Stimulated activated CD4-positive, alpha-beta T cell treated with anti-CD3 and anti-CD28 coated beads, Interleukin-1b, Interleukin-23, amount 100 ng/mL, for 4 hours (primary cell): ENCODE measurements at regions not wholly inside any gene's neighbourhood (a gene's known extent, or its start where the extent isn't known, plus 50 kb on each side); places are given as distances from the start of the nearest gene placed in this dataset.

Source experiments
- DNase-seq, 2 donors: peaks; one replicate each; pipeline ENCODE4 v3.0.0-alpha.2; 2020; ENCODE audit warnings: low read depth in 2 of 2

DNA sequence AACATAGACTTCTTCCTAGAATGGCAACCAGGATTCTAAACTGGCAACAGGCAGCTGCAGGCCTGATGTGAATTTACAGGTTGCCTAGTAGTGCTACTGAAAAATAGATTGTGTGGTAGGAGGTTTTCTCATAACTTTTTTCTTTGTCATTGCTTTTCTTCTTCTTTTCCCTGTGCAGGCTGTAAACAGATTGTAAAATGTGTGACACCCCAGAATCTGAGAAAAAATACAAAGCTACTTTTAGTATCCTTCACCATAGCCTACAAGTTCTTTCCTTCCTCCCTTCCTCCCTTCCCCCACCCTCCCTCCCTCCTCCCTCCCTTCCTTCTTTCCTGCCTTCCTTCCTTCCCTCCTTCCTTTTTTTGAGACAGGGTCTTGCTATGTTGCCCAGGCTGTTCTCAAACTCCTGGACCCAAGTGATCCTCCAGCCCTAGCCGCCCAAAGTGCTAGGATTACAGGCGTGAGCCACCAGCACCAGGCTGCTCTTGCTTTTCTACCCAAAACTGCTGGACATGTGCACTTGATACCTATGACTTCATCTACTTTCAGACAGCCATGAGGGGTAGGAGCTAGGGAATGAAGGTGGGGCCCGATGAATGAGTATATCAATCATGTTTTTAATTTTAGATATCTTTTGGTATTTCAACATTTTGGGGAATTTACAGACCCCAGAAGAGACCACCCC is 114.2 kb upstream of the EEA1 start:
- DNase-seq, result no peak

DNA sequence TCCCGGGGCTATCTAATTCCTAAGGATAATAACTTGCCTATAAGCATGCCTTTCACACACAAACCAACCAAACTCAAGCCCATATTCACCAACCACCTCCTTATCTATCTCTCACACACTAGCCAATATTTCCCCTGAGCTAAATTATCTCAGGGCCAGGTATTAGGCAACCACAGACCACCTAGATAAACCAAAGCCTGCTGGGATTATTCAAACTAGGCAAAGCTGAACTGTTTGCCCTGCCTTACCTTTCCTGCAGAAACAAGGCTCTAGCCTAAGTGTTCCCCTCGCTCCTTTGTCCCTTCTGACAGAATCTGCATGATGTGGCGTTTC is 114.7 kb upstream of the EEA1 start:
- no peak for DNase-seq

DNA sequence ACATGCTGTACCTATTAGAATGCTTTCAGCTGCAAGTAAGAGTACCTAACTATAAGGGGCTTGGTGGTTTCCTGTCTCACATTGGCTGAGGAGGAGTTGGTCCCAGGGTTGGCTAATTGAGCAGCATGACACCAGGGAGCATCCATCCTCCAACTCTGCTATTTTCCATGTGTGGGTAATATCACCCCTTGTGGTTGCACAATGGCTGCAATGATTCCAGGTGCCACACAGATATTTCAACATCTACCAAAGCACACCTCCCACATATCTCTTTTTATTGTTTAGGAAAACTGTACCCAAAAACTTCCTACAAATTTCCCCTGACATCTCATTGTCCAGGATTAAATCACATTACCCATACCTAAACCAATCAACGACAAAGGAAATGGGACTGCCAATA is 118.0 kb upstream of the EEA1 start:
- no peak for DNase-seq

DNA sequence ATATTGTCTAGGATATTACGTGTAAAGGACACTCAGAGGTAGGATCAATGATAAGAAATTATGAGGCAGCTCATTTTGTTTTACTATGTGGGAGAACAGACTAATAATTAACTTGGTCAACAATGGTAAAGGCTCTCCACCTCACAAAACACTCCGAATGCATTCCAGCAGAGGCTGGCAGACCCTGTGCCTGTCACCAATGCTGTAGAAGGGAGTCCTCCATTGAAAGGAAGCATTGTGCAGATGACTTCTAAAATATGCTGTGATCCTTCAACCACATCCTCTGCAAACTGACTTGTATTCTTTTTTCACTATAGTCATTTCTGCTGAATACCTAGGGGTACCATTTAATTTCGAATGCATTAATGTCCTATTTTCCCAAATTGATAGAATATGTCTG is 119.6 kb upstream of the EEA1 start:
- DNase-seq, result no peak

DNA sequence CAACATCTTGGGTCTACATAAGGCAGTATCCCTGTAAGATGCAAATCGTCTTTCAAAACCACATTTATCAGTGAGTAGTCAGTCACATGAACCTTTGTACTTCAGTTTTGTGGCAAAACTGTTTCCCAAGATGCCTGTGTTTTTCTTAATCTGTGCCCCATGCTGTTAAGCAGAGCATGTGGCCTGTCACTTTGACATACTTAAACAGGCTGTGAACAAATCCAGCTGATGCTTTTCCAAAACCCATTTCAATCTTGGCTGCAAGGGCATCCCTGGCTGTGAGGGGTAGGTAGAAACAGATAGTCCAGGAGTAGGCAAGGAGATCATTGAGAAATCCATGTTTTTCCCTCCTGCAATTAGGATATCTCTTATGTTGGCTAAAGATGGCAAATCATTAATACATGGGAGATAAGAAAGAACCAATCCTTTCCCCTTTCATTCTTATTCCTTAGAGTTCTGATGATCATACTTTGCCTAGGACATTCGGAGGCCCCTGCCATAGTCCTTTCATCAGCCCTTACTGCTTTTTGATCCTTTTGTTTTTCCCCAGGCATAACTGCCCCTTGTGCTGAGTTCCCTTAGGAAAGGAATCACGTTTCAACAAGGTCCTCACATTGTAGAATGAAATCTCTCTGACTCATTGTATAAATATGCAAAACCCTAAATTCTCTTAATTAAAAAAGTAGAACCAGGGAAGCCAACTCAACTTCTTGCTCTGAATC is 121.1 kb upstream of the EEA1 start:
- DNase-seq, result no peak

DNA sequence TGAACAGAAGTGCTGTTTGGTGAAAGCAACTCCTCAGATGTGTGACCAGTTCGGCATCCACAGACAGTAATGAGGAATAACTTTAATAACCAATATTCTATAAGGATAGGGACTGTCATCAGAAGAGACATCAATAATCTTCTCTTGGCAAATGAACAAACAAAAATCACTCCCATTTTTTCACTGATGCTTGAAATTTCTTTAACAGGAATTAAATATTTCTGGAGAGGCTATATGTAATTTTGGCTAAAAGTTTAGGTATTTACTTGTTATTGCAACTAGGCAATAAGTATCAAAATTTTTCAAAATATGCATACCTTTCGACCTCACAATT is 121.6 kb upstream of the EEA1 start:
- DNase-seq, result no peak

DNA sequence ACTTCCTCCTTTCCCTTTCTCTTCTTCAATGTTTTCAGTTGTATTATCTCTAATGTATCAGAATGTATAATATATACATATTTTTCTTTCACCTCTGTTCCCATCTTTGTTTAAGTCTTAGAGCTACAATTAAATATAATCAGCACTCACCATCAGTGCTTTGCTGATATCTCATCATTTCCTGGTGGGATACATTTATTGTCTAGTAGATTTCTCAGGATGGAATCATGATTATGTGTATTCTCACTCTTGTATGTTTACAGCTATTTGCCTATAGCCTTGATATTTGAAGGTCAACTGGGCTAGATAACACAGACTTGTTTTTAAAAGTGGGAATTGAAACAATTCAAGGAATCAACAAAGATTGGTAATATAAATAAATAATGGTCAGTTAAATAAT is 124.9 kb upstream of the EEA1 start:
- DNase-seq, result no peak

DNA sequence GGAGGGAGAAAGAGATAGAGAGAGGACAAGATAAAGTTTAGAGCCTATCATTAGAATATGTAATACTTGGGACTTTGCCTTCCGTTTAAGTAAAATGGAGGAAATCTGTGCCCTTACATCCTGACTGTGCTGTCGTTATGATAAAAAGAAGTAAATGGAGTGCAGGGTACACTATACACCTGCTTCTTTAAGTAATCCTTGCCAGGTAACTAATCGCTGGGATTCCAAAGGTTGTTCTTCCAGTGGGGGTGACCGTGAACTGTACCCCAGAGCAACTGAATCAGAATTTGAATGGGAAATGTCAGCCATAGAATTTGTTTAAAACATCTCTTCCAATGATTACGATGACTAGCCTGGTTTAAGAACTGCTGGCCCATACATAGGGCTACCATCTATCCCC is 126.1 kb upstream of the EEA1 start:
- no peak for DNase-seq

DNA sequence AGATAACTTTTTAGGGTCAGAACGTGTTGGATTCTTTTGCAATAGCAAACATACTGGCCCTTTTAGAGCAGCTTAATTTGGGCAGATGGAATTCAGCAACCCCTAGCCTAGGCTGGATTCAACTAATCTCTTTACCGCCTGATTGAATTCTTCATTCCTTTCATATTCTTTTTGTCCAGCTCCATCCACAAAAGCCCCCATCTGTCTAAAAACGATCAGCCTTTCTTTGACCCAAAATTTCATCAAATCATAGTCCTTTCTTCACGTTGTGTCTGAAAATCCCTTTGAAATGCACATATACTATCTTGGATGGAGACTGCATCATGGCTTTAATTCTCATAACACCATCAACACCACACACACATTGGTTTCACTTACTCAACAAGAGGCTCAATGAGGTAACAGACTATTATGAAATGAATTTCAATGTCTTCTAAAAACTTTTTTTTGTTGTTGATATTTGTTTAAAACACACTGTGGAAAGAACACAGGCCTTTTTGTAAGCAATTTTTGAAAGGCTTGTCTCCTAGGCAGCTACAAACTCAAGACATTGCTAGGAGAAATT is 128.0 kb upstream of the EEA1 start:
- no peak for DNase-seq

DNA sequence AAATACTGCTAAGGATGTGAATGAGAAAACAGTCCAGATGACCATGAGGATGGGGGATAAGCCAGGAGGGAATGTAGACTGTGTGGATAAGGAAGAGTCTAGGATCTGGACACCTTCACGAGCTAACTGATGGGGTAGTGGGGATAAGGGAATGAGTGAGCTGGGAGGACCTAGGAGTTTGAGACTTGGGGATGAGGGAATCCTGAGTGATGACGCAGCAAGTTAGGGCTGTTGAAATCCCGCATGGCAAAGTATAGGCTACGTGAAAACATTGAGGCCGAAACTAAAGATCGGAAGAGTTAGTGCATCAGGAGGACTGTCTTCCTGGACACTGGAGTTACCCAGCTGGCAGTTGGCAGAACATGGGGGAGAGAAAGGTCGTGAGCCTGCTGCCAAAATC is 129.2 kb upstream of the EEA1 start:
- no peak for DNase-seq

DNA sequence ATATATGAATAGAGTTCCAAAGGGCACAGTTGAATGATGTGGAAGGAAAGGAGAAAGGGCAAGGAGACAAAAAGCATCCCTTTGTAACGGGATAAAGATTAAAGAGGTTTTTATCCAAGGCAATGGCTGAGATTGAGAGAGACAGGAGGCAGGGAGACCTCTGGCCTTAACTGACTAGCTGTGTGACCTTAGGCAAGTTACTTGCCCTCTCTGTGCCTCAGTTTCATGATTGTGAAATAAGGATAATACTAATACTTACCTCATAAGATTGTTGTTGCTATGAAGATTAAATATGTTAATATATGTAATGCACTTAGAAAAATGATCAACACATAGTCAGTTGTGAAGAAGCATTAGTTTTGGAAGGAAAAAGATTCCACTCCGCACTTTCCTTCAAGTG is 130.2 kb upstream of the EEA1 start:
- DNase-seq, result no peak

DNA sequence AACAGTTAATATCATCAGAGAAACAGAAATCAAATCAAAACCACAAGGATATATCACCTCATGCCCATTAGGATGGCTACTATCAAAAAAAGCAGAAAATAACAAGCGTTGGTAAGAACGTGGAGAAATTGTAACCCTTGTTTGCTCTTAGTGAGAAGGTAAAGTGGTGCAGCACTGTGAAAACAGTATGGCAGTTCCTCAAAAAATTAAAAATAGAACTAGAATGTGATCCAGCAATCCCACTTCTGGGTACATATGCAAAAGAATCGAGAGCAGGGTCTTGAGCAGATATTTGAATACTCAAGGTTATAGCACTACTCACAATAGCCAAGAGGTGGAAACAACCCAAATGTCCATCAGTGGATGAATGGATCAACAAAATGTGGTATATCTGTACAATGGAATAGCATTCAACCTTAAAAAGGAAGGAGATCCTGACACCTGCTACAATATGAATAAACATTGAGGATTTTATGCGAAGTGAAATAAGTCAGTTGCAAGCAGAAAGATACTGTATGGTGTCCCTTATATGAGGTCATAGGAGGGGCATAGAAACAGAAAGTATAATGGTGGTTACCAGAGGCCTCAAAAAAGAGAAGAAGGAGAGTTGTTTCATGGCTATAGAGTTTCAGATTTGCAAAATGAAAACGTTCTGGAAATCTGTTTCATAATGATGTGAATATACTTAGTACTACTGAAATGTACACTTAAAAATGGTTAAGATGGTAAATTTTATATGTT is 131.0 kb upstream of the EEA1 start:
- no peak for DNase-seq

DNA sequence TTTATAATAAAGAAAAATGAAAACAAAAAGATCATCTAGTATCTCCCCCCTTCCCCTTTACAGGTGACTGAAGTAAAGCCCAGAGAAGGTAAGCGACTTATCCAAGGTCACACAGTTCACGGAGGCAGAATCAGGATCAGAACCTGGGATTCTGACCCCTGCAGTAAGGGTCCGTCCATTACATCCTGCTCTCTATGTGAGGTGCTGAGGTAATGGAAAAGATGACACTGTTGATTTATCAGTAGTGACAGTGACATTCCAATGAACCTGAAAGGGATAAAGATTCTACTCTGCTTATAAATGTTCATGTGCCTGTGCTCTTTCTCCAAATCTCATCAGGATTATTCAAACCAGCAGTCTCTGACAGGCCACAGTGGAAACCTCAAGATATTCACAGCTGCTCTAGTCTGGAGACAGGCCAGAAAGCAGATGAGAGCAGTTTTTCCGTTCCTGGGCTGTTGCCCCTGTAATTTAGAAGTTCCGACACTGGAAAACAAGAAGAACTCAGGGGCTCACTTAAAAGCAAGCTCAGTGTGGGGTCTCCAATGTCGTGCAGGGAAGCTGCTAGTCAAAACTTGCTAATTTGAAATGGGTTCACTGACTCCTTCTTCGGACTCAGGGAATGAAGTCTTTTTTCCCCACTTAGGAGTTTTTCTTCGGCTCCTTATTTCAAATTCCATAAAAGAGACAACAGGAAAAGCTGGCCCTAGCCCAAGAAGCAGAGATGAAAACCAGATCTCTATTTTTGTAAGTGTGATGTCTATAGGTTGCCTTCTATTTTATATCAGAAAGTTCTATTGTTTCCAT is 131.8 kb upstream of the EEA1 start:
- DNase-seq, result no peak

DNA sequence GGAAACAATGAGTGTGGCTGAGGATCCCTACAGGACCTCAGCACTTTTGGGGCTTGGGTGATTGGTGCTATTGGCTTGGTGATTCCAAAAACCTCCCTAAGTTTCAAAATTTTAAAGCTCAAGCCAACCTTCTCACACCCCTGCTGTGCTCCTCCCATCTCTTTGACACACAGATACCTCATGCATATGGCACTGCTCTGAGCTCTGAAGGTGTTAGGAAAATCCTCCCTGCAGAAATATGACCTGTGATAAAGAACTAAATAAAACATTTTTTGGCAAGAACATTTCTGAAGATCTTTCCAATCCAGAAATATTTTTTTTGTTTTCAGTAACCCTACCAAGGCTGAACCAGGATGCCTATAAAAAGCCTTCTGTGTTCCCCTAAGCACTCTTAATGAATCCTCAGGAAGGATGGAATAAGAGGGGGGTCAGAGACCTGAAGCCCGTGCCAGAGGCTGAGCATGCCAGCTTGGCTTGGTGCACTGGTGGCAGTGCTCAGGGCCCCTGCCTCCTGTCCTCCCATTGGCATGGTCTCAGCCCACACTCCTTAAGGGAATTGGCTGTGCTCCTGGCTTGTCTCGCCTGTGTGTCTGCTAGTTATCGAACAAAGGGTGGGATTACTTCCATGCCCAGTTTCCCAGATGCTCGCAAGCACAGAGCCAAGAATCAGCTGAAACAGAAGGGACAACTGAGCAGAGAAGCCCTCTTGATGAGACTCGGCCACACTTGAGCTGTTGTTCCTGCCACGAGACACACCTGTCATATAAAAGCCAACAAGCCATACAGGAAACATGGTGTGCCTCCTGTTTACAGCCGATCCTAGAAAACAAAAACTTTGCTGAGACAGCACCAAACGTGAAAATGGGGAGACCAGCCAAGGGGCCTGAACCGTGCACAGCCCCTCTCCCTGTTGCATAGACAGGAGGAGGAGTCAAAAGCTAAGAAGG is 132.7 kb upstream of the EEA1 start:
- DNase-seq, result no peak

DNA sequence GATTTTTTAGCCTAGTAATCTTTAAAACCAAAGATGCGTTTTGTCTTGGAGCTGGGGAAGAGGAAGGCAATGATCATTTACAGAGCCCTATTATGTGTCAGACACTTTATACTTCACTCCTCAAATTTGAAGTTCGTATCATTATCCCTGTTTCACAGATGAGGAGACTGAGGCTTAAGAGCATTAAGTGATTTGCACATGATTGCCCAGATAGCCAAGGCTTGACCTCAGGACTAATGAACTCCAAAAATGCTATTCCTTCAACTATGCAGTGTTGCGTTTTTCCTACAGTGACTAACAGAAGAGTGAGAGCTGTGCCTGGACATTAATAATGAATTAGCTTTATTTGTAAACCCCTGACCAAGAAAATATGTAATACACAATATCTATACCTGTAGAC is 136.8 kb upstream of the EEA1 start:
- DNase-seq, result no peak

DNA sequence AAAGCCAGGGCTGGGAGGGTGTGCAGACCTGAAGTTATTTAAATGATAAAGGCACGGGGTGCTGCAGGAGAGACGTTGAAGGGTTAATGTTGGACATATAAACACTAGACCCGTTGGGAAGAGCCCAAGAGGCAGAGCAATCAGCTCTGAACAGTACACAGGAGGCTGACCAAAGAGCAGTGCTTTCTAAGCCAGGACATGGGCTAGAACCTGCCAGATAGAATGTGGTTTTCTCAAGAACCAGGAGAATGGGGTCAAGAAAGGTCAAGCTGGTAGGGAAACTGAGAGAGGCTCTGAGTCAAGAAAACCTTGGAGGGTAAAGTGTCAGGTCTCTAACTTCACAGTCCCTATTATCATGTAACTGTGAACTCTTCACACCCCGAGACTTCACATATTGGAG is 143.2 kb upstream of the EEA1 start:
- DNase-seq, result no peak

DNA sequence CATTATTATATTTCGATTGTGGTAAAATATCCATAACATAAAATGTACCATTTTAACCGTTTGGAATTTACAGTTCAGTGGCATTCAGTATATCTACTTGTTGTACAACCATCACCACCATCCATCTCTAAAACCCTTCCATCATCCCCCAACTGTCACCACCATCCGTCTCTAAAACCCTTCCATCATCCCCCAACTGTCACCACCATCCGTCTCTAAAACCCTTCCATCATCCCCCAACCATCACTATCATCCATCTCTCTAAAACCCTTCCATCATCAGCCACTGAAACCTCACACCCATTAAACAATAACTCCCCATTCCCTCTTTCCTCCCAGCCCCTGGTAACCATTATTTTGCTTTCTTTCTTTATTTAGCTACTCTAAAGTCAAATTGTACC is 144.2 kb upstream of the EEA1 start:
- no peak for DNase-seq

DNA sequence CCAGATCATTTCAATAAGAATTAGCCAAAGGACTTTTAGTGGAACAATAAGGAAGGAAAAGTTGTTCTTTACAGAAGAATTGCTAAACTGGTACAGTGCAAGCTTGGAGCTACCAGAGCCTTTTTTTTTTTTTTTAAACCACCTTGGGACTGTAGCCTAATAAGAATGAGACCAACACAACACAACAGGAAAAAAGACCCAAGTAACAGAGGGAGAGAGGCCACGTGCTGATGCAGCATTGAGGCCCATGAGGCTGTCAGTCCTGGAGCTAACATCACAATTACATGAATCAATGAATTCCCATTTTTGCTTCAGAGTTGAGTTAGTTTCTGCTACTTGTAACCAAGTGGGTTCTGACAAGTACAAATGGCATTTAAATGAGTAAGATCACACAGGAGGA is 149.0 kb upstream of the EEA1 start:
- DNase-seq, result no peak

DNA sequence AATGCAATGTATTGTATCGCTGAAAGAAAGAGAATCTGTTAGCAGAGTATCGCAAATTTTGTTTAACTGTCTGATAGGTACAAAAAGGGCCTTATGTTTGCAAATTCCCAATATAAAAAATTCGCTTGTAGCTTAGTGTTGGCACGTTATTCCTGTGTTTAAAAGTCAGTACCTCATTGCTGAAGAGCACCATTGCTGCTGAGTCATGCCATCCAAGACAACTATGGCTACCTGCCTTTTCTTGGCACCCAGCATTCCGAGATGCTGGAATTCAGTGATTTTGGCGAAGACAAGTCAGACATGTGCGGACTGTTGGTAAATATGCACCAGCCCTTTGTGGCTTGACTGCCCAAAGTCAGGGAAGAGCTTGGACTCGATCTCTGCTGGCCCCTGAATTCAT is 149.5 kb upstream of the EEA1 start:
- no peak for DNase-seq

DNA sequence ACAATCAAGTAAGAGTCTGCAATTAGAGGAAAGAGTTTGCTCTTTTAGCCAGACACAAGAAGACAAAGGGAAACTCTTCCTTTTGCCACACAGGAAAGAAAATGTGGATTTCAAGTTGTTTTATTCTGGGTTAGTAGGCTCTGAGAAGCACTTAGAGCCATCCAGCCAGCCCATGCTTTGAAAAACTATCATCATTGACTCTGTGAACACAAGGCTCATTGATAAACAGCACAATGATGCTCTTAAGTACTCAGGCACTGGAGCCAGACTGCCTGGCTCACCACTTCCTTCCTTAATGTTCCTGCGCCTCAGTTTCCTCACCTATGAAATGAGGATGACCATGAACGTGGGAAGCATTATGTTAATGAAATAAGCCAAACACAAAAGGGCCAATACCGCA is 150.2 kb upstream of the EEA1 start:
- DNase-seq, result no peak

DNA sequence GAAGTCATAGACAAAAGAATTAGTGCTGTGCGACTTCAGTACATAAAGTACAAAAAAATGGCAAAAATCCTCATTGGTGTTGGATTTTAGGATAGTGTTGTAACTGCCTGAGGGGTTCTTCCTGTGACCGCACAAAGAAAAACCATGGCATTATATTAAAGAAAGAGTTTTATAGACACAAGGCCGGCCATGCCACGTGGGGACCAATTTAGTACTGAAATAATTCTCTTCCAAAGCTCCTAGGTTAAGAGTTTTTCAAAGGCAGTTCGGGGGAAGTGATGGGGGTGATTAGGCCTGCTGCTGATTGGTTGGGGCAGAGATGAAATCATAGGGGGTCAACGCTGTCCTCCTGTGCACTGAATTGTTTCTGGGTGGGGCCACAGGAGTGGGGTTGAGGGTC is 150.9 kb upstream of the EEA1 start:
- no peak for DNase-seq
